ENCODE measurements at regions not wholly inside any gene's neighbourhood (a gene's known extent, or its start where the extent isn't known, plus 50 kb on each side); places are given as distances from the start of the nearest gene placed in this dataset.
"Not testable (repeated sequence)": the region's sequence is repeated elsewhere in the genome, so short reads cannot be mapped to it uniquely, and the experiment has no call there.

DNA sequence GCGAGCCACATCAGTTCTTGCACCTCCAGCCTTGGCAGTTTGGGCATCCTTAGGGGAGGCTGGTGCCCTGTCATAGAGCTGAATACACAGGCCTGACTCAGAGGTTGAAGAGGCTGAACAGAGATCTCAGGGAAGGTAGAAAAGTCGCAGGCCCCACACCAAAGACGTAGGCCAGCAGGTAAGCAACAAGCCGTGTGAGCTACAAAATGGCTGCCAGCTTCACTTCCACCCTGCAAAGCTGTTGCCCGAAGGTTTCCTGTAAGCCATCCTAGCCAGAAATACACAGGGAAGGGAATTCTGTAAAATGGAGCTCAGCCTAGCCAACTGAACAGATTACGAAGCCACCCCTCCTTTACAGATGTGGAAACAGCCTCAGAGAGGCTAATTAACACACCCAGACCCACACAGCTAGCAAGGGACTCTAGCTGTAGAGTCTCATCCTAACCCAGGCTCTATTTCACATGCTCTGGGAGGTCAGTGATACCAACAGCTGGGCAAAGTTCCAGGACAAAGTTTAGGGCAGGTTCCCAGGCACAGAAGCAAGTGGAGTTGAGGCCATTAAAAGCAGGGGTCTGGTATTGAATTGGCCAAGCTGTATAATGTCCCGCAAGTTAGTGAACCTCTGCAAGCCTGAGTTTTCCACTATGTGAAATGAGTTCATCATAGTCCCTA is 66.3 kb upstream of the RASGRF1 start:
- H3K9ac ChIP-seq (ENCODE audit: low read length), result no peak overlapping the region
- H2AFZ ChIP-seq (ENCODE audit: low read length), result no peak overlapping the region
- no peaks in the 10 kb centered on the region for H3K36me3 ChIP-seq (replicated peaks; ENCODE audit: insufficient read depth, low read length)
- peaks cover 23% of the 10 kb centered on the region for H3K4me1 ChIP-seq (ENCODE audit: low read length)
- no peaks in the 10 kb centered on the region for H3K9me3 ChIP-seq (replicated peaks; ENCODE audit: insufficient read depth, low read length)
- no peaks in the 10 kb centered on the region for H4K20me1 ChIP-seq (ENCODE audit: insufficient read depth, low read length)
- H3K79me2 ChIP-seq (ENCODE audit: low read length), result no peaks in the 10 kb centered on the region
- peaks cover 6% of the 10 kb centered on the region; the same call in 1 of the 2 replicates for H3F3A ChIP-seq (ENCODE audit: insufficient read depth, low read length)
- DNase-seq, result no peak
- 0 out of 2 replicates have a peak overlapping the region, but pooled peaks have one; percentile 23 for H3K4me2 ChIP-seq (ENCODE audit: low read depth, low read length)
- no peak overlapping the region for H3K27ac ChIP-seq (ENCODE audit: low read length)
- no peaks in the 10 kb centered on the region for H3K27me3 ChIP-seq (replicated peaks; ENCODE audit: insufficient read depth, low read length)
- no peak overlapping the region for H3K4me3 ChIP-seq (ENCODE audit: low read length)
- no peaks in the 10 kb centered on the region for H3K9me2 ChIP-seq (replicated peaks; ENCODE audit: insufficient read depth, low read length)
- TF ChIP-seq EZH2 (optimal IDR thresholded peaks at IDR 0.05; ENCODE audit: low read depth, low read length) (no peak), EZH2phosphoT487 (IDR thresholded peaks at IDR 0.05; ENCODE audit: low read length) (no peak)
- TF ChIP-seq, protein P1, sequence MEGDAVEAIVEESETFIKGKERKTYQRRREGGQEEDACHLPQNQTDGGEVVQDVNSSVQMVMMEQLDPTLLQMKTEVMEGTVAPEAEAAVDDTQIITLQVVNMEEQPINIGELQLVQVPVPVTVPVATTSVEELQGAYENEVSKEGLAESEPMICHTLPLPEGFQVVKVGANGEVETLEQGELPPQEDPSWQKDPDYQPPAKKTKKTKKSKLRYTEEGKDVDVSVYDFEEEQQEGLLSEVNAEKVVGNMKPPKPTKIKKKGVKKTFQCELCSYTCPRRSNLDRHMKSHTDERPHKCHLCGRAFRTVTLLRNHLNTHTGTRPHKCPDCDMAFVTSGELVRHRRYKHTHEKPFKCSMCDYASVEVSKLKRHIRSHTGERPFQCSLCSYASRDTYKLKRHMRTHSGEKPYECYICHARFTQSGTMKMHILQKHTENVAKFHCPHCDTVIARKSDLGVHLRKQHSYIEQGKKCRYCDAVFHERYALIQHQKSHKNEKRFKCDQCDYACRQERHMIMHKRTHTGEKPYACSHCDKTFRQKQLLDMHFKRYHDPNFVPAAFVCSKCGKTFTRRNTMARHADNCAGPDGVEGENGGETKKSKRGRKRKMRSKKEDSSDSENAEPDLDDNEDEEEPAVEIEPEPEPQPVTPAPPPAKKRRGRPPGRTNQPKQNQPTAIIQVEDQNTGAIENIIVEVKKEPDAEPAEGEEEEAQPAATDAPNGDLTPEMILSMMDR (IDR thresholded peaks at IDR 0.05; ENCODE audit: low read length), result no peak

DNA sequence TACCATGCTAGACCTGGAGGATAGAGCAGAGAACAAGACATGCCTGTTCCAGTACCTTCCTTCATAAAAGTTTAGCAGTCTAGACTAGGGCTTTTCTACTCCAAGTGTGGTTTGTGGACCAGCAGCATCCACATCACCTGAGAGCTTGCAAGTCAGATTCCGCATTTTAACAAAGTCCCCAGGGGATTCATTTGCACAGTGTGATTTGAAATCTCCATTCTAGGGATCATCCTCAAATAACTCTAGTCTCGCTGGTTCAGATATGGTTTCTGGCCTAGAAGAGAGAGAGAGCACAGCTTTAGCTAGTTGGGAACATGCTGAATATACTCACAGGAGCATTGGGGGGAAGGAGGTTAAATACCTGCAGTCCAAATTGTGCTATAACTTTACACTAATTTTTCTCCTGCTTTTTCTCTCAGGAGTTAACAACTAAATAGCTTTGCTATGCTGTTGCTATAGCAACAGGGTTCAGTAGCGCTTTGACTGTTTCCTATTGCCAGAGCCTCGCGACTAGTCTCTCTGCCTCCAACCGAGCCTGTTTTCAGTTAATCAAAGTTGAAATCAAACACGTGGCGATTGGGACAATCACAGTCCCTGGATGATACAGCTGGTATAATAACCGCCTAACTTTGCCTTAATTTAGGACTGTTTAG is 64.0 kb upstream of the RASGRF1 start:
- H3K4me2 ChIP-seq (ENCODE audit: low read depth, low read length), result no peak overlapping the region
- no peak for DNase-seq
- no peaks in the 10 kb centered on the region for H3K27me3 ChIP-seq (replicated peaks; ENCODE audit: insufficient read depth, low read length)

DNA sequence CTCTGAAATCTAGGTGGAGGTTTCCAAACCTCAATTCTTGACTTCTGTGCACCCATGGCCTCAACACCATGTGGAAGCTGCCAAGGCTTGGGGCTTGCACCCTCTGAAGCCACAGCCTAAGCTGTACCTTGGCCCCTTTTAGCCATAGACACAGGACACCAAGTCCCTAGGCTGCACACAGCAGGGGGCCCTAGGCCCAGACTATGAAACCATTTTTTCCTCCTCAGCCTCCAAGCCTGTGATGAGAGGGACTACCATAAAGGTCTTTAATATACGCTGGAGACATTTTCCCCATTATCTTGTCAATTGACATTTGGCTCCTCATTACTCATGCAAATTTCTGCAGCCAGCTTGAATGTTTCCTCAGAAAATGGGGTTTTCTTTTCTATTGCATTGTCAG is 53.7 kb upstream of the RASGRF1 start:
- not testable (repeated sequence) for H3K9me3 ChIP-seq (replicated peaks; ENCODE audit: insufficient read depth, low read length); H3K9me2 ChIP-seq (replicated peaks; ENCODE audit: insufficient read depth, low read length); H2AFZ ChIP-seq (ENCODE audit: low read length); H3K27me3 ChIP-seq (replicated peaks; ENCODE audit: insufficient read depth, low read length); H3F3A ChIP-seq (ENCODE audit: insufficient read depth, low read length); H3K4me1 ChIP-seq (ENCODE audit: low read length); H4K20me1 ChIP-seq (ENCODE audit: insufficient read depth, low read length); DNase-seq; H3K9ac ChIP-seq (ENCODE audit: low read length); H3K36me3 ChIP-seq (replicated peaks; ENCODE audit: insufficient read depth, low read length); H3K79me2 ChIP-seq (ENCODE audit: low read length); H3K27ac ChIP-seq (ENCODE audit: low read length); H3K4me3 ChIP-seq (ENCODE audit: low read length); H3K4me2 ChIP-seq (ENCODE audit: low read depth, low read length)

More for the DNA sequence above, 64.0 kb upstream of the RASGRF1 start:
- TF ChIP-seq, protein P1 (IDR thresholded peaks at IDR 0.05; ENCODE audit: low read length), result no peak
- no peak for TF ChIP-seq EZH2 (optimal IDR thresholded peaks at IDR 0.05; ENCODE audit: low read depth, low read length)
- TF ChIP-seq EZH2phosphoT487 (IDR thresholded peaks at IDR 0.05; ENCODE audit: low read length), result no peak
- H3K4me3 ChIP-seq (ENCODE audit: low read length), result no peak overlapping the region
- no peaks in the 10 kb centered on the region for H4K20me1 ChIP-seq (ENCODE audit: insufficient read depth, low read length)
- H3K9ac ChIP-seq (ENCODE audit: low read length), result no peak overlapping the region
- H3K79me2 ChIP-seq (ENCODE audit: low read length), result no peaks in the 10 kb centered on the region
- H3F3A ChIP-seq (ENCODE audit: insufficient read depth, low read length), result peaks cover 6% of the 10 kb centered on the region; the same call in 1 of the 2 replicates
- no peaks in the 10 kb centered on the region for H3K9me2 ChIP-seq (replicated peaks; ENCODE audit: insufficient read depth, low read length)
- peaks cover 23% of the 10 kb centered on the region for H3K4me1 ChIP-seq (ENCODE audit: low read length)
- no peak overlapping the region for H2AFZ ChIP-seq (ENCODE audit: low read length)
- H3K9me3 ChIP-seq (replicated peaks; ENCODE audit: insufficient read depth, low read length), result no peaks in the 10 kb centered on the region
- no peaks in the 10 kb centered on the region for H3K36me3 ChIP-seq (replicated peaks; ENCODE audit: insufficient read depth, low read length)
- H3K27ac ChIP-seq (ENCODE audit: low read length), result no peak overlapping the region

Data from MM.1S (cell line).